ENCODE measurements at regions not wholly inside any gene's neighbourhood (a gene's known extent, or its start where the extent isn't known, plus 50 kb on each side); places are given as distances from the start of the nearest gene placed in this dataset.
A peak's percentile ranks its signal among the peaks of the same experiment; 100 is the strongest.
"Not testable (repeated sequence)": the region's sequence is repeated elsewhere in the genome, so short reads cannot be mapped to it uniquely, and the experiment has no call there.

DNA sequence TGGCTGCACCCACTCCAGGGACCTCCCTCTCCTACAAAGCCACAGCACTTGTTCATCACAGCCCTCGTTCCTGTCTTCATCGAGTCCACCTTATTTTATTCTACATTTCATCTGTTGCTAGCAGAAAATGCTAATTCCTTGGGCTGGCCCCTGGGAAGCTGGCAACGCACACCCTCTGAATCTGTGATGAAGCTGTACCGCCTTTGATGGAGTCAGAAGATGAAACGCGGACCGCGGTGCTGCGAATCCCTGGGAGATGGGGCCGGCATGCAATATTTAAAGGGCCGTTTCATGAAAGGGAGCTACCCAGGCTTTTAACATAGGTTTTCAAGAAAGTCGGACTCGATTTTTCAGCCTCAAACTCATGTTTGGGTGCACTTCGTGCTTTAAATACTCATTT, 88.5 kb downstream of the NPTX2 start:
- no peak overlapping the region for H3K4me3 Mint-ChIP-seq
- H3K27ac Mint-ChIP-seq = no peak overlapping the region
- peaks cover 21% of the 10 kb centered on the region for H3K27me3 Mint-ChIP-seq
- H3K36me3 Mint-ChIP-seq = no peaks in the 10 kb centered on the region
- H3K4me1 Mint-ChIP-seq = no peaks in the 10 kb centered on the region
- H3K9me3 Mint-ChIP-seq = no peaks in the 10 kb centered on the region
- no peak for DNase-seq

DNA sequence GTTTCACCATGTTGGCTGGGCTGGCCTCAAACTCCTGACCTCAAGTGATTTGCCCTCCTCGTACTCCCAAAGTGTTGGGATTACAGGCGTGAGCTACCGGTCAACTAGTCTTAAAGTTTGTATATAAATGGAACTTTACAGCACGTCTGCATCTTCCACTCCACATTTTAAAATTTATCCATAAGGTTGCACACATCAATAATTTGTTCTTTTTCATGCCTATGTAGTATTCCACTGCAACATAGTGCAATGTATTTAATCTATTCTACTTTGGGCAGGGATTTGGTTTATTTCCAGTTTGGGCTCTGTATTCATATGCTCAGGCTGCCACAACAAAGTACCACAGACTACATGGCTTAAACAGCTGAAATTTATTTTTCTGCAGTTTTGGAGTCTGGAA, 90.0 kb downstream of the NPTX2 start:
- Mint-ChIP-seq H3K27me3 (peaks cover 23% of the 10 kb centered on the region), H3K36me3 (no peaks in the 10 kb centered on the region), H3K4me1 (no peaks in the 10 kb centered on the region), H3K4me3 (no peak overlapping the region), H3K27ac (no peak overlapping the region), H3K9me3 (no peaks in the 10 kb centered on the region)
- DNase-seq = no peak

DNA sequence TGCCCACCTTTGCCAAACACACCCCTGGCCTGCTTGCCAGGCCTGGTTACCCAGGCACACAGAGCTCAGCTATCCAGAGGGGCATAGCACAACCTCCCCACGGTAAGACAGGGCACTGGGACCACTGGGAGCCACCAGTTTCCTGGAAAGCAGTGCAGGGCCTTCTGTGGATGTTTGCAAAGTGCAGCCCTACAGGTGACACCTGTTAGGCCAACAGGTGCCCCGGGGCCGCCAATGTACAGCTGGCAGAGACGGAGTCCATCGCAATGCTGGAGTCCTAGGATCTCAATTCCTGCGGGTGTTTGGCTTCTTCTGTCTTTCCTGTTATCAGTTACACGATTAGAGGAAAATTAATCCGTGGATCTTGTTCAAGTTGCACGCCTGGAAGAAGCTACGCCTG, 94.9 kb downstream of the NPTX2 start:
- no peak for DNase-seq
- Mint-ChIP-seq H3K27ac (no peak overlapping the region), H3K27me3 (peaks cover 15% of the 10 kb centered on the region), H3K4me3 (no peak overlapping the region), H3K36me3 (no peaks in the 10 kb centered on the region), H3K4me1 (no peaks in the 10 kb centered on the region), H3K9me3 (peaks cover 2% of the 10 kb centered on the region)

DNA sequence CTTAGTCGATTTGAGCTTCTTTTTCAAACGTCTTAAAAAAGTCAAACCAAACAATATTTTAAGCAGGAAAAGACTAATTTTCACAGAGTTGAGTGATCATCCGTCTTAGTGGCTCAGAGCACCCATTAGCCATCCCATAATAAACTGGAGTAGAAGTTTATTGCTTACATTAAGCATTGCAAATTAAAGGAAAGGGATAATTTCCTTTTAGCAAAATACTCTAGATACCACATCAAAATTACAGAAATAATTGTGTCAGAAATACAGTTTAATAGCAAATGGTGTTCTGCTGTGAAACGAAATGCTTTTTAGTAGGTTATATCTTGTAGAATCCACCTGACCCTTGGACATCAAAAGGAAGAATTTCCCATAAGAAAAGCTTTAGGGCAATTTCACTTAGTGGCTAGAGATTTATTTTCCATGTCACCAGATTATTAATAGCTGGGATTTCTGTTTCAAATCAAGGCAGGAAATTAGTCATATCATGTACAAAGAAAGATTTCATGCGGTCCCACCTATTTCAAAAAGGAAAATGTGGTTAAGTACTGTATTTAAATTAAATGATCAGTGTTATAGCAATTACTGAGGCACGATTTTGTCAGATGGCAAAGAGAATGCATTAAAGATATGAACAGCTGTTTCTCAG, 96.2 kb downstream of the NPTX2 start:
- Mint-ChIP-seq H3K4me3 (no peak overlapping the region), H3K9me3 (peaks cover 2% of the 10 kb centered on the region), H3K4me1 (no peaks in the 10 kb centered on the region), H3K27ac (no peak overlapping the region), H3K27me3 (peaks cover 14% of the 10 kb centered on the region), H3K36me3 (no peaks in the 10 kb centered on the region)
- DNase-seq = no peak

DNA sequence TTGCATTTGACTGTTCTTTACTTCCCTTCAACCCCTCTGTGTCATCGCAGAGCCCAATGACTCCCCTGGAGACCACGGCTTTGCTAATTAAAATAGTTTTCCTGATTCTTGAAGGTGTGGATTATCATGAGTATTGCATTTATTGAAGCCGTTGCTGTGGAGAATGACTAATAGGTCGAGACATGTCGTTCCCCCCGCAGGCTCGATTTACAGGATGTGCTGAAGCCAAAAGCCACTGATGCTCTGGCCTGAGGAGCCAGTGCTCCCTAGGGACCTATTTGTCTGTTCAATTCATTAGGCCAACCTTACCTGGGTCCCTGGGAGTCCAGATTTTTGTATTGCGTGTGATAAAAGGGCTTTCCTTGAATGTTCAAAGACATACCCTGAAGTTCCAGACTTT, 102.3 kb downstream of the NPTX2 start:
- Mint-ChIP-seq H3K27ac (no peak overlapping the region), H3K4me3 (no peak overlapping the region), H3K9me3 (peaks cover 2% of the 10 kb centered on the region), H3K4me1 (no peaks in the 10 kb centered on the region), H3K27me3 (peaks cover 5% of the 10 kb centered on the region), H3K36me3 (no peaks in the 10 kb centered on the region)
- no peak for DNase-seq

DNA sequence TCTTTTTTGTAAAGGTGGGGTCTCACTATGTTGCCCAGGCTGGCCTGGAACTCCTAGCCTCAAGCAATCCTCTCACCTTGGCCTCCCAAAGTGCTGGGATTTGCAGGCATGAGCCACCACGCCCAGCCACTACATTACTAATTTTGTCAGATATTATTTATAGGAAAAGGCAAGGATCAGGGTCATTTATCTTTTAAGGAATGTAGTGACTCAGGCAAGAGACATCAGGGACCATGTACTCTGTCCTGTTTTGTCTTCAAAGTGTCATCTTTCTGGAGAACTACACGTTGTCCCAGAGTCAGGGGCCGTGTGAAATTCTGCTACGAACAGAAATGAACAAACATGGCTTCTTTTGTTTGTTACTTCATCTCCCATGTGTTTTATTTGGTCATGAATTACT, 105.3 kb downstream of the NPTX2 start:
- no peaks in the 10 kb centered on the region for H3K36me3 Mint-ChIP-seq

DNA sequence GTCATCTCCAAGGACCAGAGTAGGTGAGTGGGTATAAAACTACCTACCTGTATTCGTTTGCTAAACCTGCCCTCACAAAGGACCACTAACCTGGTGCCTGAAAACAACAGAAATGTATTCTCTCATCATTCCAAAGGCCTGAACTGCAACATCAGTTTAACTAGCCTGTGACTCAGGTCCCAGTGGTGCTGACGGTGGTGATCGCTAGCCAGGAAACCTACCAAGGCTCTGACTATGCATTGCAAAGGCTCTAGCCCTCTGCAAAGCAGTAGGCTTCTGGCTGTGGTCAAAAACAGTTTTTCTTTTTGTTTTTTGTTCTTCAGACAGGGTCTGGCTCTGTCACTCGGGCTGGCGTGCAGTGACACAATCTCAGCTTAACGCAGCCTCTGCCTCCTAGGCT, 107.5 kb downstream of the NPTX2 start:
- Mint-ChIP-seq H3K27ac (no peak overlapping the region), H3K27me3 (peaks cover 9% of the 10 kb centered on the region), H3K36me3 (no peaks in the 10 kb centered on the region), H3K9me3 (no peaks in the 10 kb centered on the region), H3K4me3 (no peak overlapping the region), H3K4me1 (no peaks in the 10 kb centered on the region)
- DNase-seq = no peak

More for the DNA sequence above, 105.3 kb downstream of the NPTX2 start:
- Mint-ChIP-seq H3K27me3 (peaks cover 5% of the 10 kb centered on the region), H3K27ac (no peak overlapping the region), H3K4me3 (no peak overlapping the region), H3K4me1 (no peaks in the 10 kb centered on the region), H3K9me3 (no peaks in the 10 kb centered on the region)
- DNase-seq = no peak

DNA sequence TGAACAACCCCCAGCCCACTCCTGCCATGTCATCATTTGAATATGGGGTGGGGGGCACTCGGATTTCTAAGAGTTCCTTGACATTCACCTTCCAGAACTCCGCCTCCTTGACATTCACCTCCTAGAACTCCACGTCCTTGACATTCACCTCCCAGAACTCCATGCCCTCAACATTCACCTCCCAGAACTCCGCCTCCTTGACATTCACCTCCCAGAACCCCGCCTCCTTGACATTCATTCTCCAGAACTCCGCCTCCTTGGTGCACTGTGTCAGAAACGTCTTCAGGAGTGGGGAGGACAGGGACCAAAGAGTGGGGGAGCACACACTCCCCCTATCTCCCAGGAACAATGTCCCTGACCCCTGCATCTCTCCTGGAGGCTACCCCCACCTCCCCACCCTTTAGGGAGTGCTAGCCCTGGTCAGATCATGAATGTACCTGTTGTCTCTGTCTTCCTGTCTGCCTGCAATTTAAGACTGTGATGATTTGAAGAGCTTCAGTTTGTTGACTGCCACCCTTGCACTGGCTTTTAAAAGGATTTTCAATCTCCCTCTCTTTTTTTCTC, 110.1 kb downstream of the NPTX2 start:
- Mint-ChIP-seq H3K36me3 (no peaks in the 10 kb centered on the region), H3K4me3 (no peak overlapping the region), H3K27ac (no peak overlapping the region), H3K27me3 (peaks cover 4% of the 10 kb centered on the region), H3K4me1 (no peaks in the 10 kb centered on the region), H3K9me3 (no peaks in the 10 kb centered on the region)
- no peak for DNase-seq

DNA sequence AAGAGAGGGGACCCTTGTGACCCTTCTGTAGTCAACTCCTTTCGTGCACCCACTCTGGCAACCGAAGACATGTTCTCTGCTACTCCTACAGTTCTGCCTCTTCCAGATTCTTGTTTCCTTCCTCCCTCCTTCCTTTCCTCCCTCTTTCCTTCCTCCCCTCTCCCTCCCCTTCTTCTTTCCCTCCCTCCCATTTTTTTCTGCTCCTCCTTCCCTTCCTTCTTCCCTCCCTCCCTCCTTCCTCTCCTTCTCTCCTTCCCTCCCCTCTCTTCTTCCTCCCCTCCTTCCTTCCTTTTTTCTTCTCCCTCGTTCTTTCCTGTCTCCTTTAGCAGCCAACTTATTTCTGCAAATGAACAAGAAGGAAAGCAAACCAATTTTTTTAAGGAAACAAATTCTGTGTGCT, 111.5 kb downstream of the NPTX2 start:
- Mint-ChIP-seq H3K4me1 (no peaks in the 10 kb centered on the region), H3K27me3 (peaks cover 4% of the 10 kb centered on the region), H3K27ac (no peak overlapping the region), H3K9me3 (peaks cover 6% of the 10 kb centered on the region), H3K36me3 (no peaks in the 10 kb centered on the region), H3K4me3 (no peak overlapping the region)
- DNase-seq = no peak

DNA sequence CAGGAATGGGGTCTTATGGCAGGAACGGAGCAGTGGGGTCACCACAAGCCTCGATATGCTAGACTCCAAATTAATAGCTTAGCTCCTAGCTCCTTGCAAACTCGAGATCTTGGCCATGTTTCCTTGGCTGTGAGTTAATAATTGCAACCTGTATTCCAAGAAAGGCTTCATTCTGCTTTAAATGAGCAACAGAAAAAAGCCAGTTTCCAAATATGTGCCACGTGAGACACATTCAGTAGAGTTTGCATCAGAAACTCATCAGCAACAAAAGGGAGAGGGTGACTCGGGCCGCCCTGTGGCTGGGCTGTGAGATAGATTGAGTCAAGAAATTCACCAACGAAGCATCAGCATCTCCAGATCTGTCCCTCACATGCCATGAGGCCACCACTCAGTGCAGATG, 112.0 kb downstream of the NPTX2 start:
- peaks cover 4% of the 10 kb centered on the region for H3K27me3 Mint-ChIP-seq
- no peaks in the 10 kb centered on the region for H3K36me3 Mint-ChIP-seq

DNA sequence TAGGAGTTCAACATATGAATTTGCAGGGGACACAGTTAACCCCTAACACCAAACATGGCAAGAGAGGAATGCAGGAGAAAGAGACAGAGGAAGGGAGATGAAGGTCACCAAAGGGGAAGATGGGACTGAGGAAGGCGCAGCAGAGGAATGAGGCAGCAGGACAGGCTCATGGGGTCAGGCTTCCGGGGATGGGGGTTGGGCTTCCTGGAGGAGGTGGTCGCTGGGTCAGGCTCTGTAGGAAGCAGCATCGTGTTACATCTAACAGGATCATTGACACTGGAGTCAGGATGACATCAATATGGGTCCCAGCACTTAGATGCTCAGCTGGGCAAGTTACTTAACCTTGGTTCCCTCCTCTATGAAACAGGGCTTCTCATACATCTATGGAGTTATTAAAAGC, 113.2 kb downstream of the NPTX2 start:
- peaks cover 4% of the 10 kb centered on the region for H3K27me3 Mint-ChIP-seq
- no peak for DNase-seq
- H3K36me3 Mint-ChIP-seq = no peaks in the 10 kb centered on the region
- H3K4me3 Mint-ChIP-seq = no peak overlapping the region
- peaks cover 6% of the 10 kb centered on the region for H3K9me3 Mint-ChIP-seq
- no peaks in the 10 kb centered on the region for H3K4me1 Mint-ChIP-seq
- no peak overlapping the region for H3K27ac Mint-ChIP-seq

More for the DNA sequence above, 112.0 kb downstream of the NPTX2 start:
- Mint-ChIP-seq H3K4me1 (no peaks in the 10 kb centered on the region), H3K27ac (no peak overlapping the region), H3K4me3 (no peak overlapping the region), H3K9me3 (peaks cover 6% of the 10 kb centered on the region)
- no peak for DNase-seq

DNA sequence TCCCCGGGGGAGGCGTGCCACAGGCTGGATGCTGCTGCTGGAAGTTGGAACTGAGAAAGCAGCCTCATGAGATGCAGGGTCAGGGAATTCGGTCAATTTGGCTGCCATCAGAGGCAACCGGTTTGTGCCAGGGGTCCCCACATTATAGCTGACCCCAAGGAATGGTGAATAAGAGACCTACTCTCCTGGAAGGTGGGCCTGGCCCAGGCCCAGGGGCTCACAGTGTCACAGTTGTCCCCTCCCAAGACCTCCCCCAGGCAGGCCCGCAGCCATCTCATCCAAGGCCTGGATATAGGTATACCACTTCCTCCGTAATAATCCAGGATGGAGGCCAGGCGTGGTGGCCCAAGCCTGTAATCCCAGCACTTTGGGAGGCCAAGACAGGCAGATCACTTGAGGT, 114.6 kb downstream of the NPTX2 start:
- Mint-ChIP-seq H3K9me3 (peaks cover 6% of the 10 kb centered on the region), H3K27ac (no peak overlapping the region), H3K4me1 (no peaks in the 10 kb centered on the region), H3K27me3 (peaks cover 4% of the 10 kb centered on the region), H3K36me3 (no peaks in the 10 kb centered on the region), H3K4me3 (no peak overlapping the region)
- DNase-seq = no peak

DNA sequence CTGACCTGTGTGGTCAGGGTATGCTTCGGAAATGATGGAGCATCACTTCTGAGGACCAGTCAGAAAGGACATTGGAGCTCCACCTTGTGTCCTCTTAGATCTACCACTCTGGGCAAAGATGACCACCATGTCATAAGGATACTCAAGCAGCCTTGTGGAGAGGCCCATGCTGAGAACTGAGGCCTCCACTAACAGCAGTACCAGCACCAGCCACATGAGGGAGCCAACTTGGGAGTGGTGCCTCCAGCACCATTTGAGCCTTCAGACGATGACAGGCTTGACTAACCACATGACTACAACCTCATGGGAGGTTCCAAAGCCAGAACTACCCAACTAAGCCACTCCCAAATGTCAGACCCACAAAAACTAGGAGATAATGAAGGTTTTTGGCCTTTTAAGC, 116.0 kb downstream of the NPTX2 start:
- Mint-ChIP-seq H3K4me3 (no peak overlapping the region), H3K27me3 (peaks cover 4% of the 10 kb centered on the region), H3K9me3 (peaks cover 6% of the 10 kb centered on the region), H3K36me3 (no peaks in the 10 kb centered on the region), H3K27ac (no peak overlapping the region), H3K4me1 (no peaks in the 10 kb centered on the region)
- DNase-seq = peak; percentile 47

DNA sequence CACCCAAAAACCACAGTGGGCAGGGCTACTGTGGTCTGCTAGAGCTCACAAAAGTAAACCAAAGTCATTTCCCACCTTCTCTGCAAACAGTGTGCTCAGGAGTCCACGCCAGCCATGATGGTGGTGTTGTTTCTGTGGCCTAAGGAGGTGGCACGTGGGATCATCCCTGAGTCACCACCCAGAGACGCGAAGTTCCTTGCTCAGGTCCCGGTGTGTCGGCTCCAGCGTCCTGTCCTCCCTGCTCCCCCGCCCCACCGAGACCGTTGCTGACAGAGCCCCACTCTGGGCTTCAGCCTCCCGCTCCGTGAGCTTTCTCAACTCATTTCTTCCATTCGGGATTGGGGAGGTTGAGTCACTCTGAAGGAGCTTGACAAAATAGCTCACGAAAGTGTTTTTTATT, 118.7 kb downstream of the NPTX2 start:
- Mint-ChIP-seq H3K36me3 (no peaks in the 10 kb centered on the region), H3K27me3 (no peaks in the 10 kb centered on the region), H3K9me3 (peaks cover 6% of the 10 kb centered on the region), H3K27ac (no peak overlapping the region), H3K4me1 (no peaks in the 10 kb centered on the region), H3K4me3 (no peak overlapping the region)
- DNase-seq = no peak

DNA sequence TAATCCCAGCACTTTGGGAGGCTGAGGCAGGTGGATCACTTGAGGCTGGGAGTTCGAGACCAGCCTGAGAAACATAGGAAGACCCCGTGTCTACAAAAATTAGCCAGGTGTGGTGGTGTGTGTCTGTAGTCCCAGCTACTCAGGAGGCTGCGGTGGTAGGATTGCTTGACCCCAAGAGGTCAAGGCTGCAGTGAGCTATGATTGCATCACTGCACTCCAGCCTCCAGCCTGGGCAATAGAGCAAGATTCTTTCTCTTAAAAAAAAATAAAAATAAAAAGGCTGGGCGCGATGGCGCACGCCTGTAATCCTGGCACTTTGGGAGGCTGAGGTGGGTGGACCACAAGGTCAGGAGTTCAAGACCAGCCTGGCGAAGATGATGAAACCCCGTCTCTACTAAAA, 119.4 kb downstream of the NPTX2 start:
- not testable (repeated sequence) for H3K27ac Mint-ChIP-seq, H3K4me3 Mint-ChIP-seq, H3K27me3 Mint-ChIP-seq, DNase-seq, H3K36me3 Mint-ChIP-seq, H3K9me3 Mint-ChIP-seq, H3K4me1 Mint-ChIP-seq

DNA sequence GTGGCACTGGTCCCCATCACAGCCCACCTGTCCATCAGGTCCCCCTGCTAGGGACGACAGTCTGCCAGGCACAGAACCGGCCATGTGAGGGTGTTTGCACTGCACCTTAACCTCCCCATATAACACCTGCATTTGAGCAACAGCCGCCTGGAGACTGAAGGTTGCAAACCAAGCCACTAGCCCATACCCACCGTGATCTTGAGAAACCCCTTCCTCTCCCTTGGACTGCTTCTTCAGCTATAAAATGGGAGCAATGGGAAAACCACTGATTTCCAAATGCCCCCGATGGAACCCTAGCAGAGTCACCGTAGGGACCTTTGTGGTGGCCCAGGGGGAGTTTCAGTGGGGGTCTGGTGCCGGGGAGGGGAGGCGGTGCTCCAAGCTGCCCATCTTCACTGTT, 120.1 kb downstream of the NPTX2 start:
- no peaks in the 10 kb centered on the region for H3K36me3 Mint-ChIP-seq
- no peaks in the 10 kb centered on the region for H3K27me3 Mint-ChIP-seq
- no peaks in the 10 kb centered on the region for H3K4me1 Mint-ChIP-seq
- no peak for DNase-seq
- H3K27ac Mint-ChIP-seq = no peak overlapping the region
- H3K4me3 Mint-ChIP-seq = no peak overlapping the region
- peaks cover 6% of the 10 kb centered on the region for H3K9me3 Mint-ChIP-seq

Measured in activated naive CD8-positive, alpha-beta T cell treated with anti-CD3 and anti-CD28 coated beads for 36 hours (primary cell).